GM10266 (cell line): ENCODE measurements at regions not wholly inside any gene's neighbourhood (a gene's known extent, or its start where the extent isn't known, plus 50 kb on each side); places are given as distances from the start of the nearest gene placed in this dataset.

Source experiments
- DNase-seq: peaks from one replicate; pipeline ENCODE4 v3.0.0; 2012; ENCODE audit errors: extremely low spot score
- TF ChIP-seq, protein P1 (sequence below): IDR thresholded peaks from 2 replicates; pipeline ENCODE4 v1.5.1; 2012; ENCODE audit warnings: mild to moderate bottlenecking, low read depth; ENCODE audit not compliant: control insufficient read depth, insufficient read depth; ENCODE audit errors: missing control alignments

DNA sequence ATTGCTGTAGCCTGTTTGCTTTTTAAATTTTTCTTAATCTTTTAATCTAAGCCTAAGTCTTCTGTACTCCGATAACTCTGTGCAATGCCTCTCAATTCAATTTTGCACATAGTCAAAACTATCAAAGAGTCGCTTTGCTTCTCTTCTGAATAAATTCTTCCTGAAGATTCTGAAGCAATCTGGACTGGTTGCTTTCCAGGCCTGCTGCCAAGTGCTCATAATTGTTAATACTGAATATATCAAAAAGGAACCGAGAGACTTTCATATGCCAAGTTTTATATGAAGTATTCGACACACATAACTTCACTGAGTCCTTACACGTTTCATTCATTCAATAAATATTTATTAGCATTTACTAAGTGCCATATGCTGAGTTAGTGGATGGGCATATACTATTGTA lies 91.3 kb downstream of the EDNRB start:
- DNase-seq = no peak
- TF ChIP-seq, protein P1, sequence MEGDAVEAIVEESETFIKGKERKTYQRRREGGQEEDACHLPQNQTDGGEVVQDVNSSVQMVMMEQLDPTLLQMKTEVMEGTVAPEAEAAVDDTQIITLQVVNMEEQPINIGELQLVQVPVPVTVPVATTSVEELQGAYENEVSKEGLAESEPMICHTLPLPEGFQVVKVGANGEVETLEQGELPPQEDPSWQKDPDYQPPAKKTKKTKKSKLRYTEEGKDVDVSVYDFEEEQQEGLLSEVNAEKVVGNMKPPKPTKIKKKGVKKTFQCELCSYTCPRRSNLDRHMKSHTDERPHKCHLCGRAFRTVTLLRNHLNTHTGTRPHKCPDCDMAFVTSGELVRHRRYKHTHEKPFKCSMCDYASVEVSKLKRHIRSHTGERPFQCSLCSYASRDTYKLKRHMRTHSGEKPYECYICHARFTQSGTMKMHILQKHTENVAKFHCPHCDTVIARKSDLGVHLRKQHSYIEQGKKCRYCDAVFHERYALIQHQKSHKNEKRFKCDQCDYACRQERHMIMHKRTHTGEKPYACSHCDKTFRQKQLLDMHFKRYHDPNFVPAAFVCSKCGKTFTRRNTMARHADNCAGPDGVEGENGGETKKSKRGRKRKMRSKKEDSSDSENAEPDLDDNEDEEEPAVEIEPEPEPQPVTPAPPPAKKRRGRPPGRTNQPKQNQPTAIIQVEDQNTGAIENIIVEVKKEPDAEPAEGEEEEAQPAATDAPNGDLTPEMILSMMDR = no peak

DNA sequence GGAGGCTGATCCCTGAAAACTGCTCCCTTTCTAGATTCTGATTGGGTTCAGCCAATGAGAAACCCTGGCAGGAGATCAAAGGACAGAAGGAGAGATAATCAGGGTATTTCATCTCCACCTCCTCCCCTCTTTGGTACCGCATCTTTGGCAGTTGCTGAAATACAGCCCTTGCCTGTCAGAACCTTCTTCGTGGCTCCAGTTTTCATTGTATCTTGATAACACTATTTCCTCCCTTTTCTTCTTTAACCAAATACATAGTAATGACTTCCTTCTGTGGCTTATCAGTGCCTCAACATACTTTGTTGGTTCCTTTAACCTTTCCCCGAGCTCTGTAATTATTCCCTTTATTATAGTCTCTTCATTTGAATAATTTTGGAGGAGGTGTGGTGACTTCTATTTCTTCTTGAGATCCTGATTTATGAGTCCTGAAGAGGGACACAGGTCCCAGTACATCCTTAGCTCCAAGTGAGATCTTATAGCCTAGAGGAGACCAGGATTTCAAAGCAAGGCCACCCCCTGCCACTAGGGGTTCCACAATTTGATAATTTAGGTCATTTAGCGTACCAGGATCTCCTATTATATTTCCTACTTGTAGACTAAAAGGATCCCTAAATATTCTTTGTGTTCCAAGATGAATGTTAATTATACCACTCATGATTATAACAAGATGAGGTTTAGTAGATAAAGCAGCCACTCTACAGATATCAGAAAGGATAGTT lies 98.0 kb downstream of the EDNRB start:
- no peak for DNase-seq
- TF ChIP-seq, protein P1 = peak; percentile 19

DNA sequence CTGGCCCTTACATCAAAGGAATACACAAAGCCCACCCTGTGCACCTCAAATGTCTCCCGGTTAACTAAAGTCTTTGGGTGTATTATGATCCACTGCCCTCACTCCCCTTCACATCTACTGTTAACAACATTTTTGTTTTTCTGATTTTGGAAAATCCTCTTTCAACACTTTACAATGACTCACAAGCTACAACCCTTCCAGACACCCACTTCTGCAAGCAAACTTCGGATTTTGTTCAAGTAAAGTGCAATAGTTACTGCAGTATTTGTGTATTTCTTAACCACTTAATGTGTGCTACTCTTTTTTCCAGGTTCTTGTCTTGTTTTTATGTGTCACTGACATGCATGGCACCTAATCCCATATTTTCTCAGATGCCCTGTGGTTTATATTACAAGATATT lies 101.1 kb downstream of the EDNRB start:
- TF ChIP-seq, protein P1 = no peak
- DNase-seq = no peak

DNA sequence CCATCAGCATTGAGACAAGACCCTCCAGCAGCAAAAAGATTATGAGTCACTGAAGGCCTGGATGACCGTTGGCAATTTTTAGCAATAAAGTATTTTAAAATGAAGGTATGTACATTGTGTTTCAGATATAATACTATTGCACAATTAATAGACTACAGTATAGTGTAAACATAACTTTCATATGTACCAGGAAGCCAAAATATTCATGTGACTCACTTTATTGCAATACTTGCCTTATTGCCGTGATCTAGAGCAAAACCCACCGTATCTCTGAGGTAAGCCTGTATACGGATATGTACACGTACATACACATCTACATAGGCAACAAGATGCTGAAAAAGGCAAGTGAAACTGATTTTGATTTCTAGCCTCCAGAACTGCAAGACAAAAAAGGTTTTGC lies 103.3 kb downstream of the EDNRB start:
- TF ChIP-seq, protein P1 = no peak
- no peak for DNase-seq
